H1 (cell line): ENCODE measurements at regions not wholly inside any gene's neighbourhood (a gene's known extent, or its start where the extent isn't known, plus 50 kb on each side); places are given as distances from the start of the nearest gene placed in this dataset.

Experiments used
- CTCF ChIA-PET: fragments of 300-600 bp; sonication (Branson Sonifier 250); formaldehyde crosslinking; loops from one replicate; lab custom pipeline; 2021; ENCODE audit not compliant: partially characterized antibody; lab: Charles Lee
- POLR2A ChIA-PET: fragments of 300-600 bp; sonication (Branson Sonifier 250); formaldehyde crosslinking; loops from one replicate; lab custom pipeline; 2021; ENCODE audit warnings: inconsistent platforms; ENCODE audit not compliant: partially characterized antibody; lab: Charles Lee
- DNase-seq, 2 experiments: peaks; one replicate each; pipeline versions ENCODE4 v3.0.0 to v3.0.0-alpha.2; 2010 to 2022; ENCODE audit warnings: low spot score in 2 of 2, low read depth in 1 of 2, mixed read lengths in 1 of 2
- FAIRE-seq: peaks from 2 replicates; lab custom pipeline; 2011; peaks lifted over from hg19 to GRCh38; lab: Jason Lieb, UNC
- H2AFZ ChIP-seq: 2 replicates; pipeline ENCODE4 v1.8.1; 2012; ENCODE audit warnings: low read length, inconsistent platforms
- H2AK5ac ChIP-seq: 2 replicates; pipeline ENCODE4 v1.6.1; 2013; ENCODE audit warnings: low read depth, low read length
- H2BK120ac ChIP-seq: replicated peaks from 2 replicates; pipeline ENCODE3; 2013; ENCODE audit warnings: low read depth, low read length, inconsistent platforms
- H2BK12ac ChIP-seq: 2 replicates; pipeline ENCODE4 v1.6.1; 2013; ENCODE audit warnings: low read depth, low read length
- H2BK15ac ChIP-seq: 2 replicates; pipeline ENCODE4 v1.6.1; 2013; ENCODE audit warnings: low read length
- H2BK20ac ChIP-seq: 2 replicates; pipeline ENCODE4 v1.6.1; 2013; ENCODE audit warnings: low read length
- H2BK5ac ChIP-seq: 2 replicates; pipeline ENCODE4 v1.6.1; 2013; ENCODE audit warnings: low read depth, low read length
- H3K14ac ChIP-seq: 2 replicates; pipeline ENCODE4 v1.6.1; 2013; ENCODE audit warnings: inconsistent platforms; ENCODE audit not compliant: insufficient read length
- H3K18ac ChIP-seq: 2 replicates; pipeline ENCODE4 v1.6.1; 2013; ENCODE audit warnings: low read length; ENCODE audit errors: extremely low read depth
- H3K23ac ChIP-seq: 2 replicates; pipeline ENCODE4 v1.6.1; 2013; ENCODE audit warnings: inconsistent platforms; ENCODE audit not compliant: insufficient read length
- H3K23me2 ChIP-seq: 2 replicates; pipeline ENCODE4 v1.6.1; 2013; ENCODE audit warnings: low read depth, low read length
- H3K27ac ChIP-seq: 2 replicates; pipeline ENCODE4 v1.6.1; 2011; ENCODE audit warnings: low read depth, low read length, inconsistent platforms
- H3K27me3 ChIP-seq, 4 experiments: replicated peaks in 1 of 4; 1 replicate in 1 of 4; 2 replicates in 3 of 4; pipeline versions ENCODE4 v1.6.1 to v1.8.1; 2011 to 2013; ENCODE audit warnings: low read length in 3 of 4, mild to moderate bottlenecking in 3 of 4, inconsistent platforms in 2 of 4, mixed read lengths in 2 of 4, moderate library complexity in 1 of 4; ENCODE audit not compliant: control insufficient read depth in 3 of 4, insufficient read depth in 3 of 4; ENCODE audit errors: extremely low read depth in 1 of 4
- H3K36me3 ChIP-seq, 4 experiments: 2 replicates each; pipeline versions ENCODE4 v1.6.1 to v1.8.1; 2011 to 2013; ENCODE audit warnings: mild to moderate bottlenecking in 4 of 4, low read length in 3 of 4, moderate library complexity in 2 of 4, control low read depth in 1 of 4, inconsistent platforms in 1 of 4; ENCODE audit not compliant: insufficient read depth in 4 of 4, control insufficient read depth in 2 of 4
- H3K4ac ChIP-seq: replicated peaks from 2 replicates; pipeline ENCODE3; 2013; ENCODE audit warnings: low read length, low read depth, mixed read lengths, inconsistent platforms; ENCODE audit not compliant: insufficient read length
- H3K4me1 ChIP-seq, 4 experiments: replicated peaks in 1 of 4; 1 replicate in 1 of 4; 2 replicates in 3 of 4; pipeline versions ENCODE4 v1.6.1 to v1.8.1; 2011 to 2013; ENCODE audit warnings: low read length in 3 of 4, inconsistent platforms in 2 of 4, mixed read lengths in 1 of 4; ENCODE audit not compliant: insufficient read depth in 4 of 4, control insufficient read depth in 3 of 4
- H3K4me2 ChIP-seq, 2 experiments: 2 replicates each; pipeline versions ENCODE4 v1.6.1 to v1.8.1; 2011 to 2013; ENCODE audit warnings: low read depth in 2 of 2, low read length in 2 of 2, control low read depth in 1 of 2, inconsistent platforms in 1 of 2, mild to moderate bottlenecking in 1 of 2; ENCODE audit not compliant: insufficient read depth in 1 of 2
- H3K4me3 ChIP-seq, 4 experiments: fragments of 200-600, 300-600 bp in 1 of 4; sonication (generic), shearing (Covaris generic), sonication (Bioruptor Twin) in 1 of 4; 2 replicates each; pipeline versions ENCODE4 v1.5.1 to v1.8.1; 2011 to 2016; ENCODE audit warnings: low read length in 4 of 4, low read depth in 3 of 4, control low read depth in 2 of 4, inconsistent platforms in 2 of 4, mild to moderate bottlenecking in 2 of 4, mixed read lengths in 1 of 4, moderate library complexity in 1 of 4; ENCODE audit not compliant: insufficient read depth in 2 of 4; ENCODE audit errors: extremely low read depth in 1 of 4
- H3K56ac ChIP-seq: replicated peaks from 2 replicates; pipeline ENCODE3; 2013; ENCODE audit warnings: low read depth, mild to moderate bottlenecking, mixed read lengths, low read length, inconsistent platforms; ENCODE audit not compliant: insufficient read length
- H3K79me1 ChIP-seq: 2 replicates; pipeline ENCODE4 v1.6.1; 2013; ENCODE audit warnings: low read depth, low read length, control low read depth
- H3K79me2 ChIP-seq, 2 experiments: 2 replicates each; pipeline versions ENCODE4 v1.6.1 to v1.8.1; 2012 to 2013; ENCODE audit warnings: low read length in 2 of 2, mild to moderate bottlenecking in 2 of 2, inconsistent platforms in 1 of 2; ENCODE audit not compliant: insufficient read depth in 2 of 2, control insufficient read depth in 1 of 2
- H3K9ac ChIP-seq, 4 experiments: replicated peaks in 1 of 4; 1 replicate in 1 of 4; 2 replicates in 3 of 4; pipeline versions ENCODE4 v1.6.1 to v1.8.1; 2011 to 2013; ENCODE audit warnings: low read depth in 3 of 4, low read length in 3 of 4, control low read depth in 2 of 4, mild to moderate bottlenecking in 2 of 4, moderate library complexity in 2 of 4, inconsistent platforms in 1 of 4; ENCODE audit errors: extremely low read depth in 1 of 4
- H3K9me3 ChIP-seq, 2 experiments: 2 replicates each; pipeline versions ENCODE4 v1.6.1 to v1.8.1; 2012 to 2013; ENCODE audit warnings: mild to moderate bottlenecking in 2 of 2, moderate library complexity in 2 of 2, control low read depth in 1 of 2, inconsistent platforms in 1 of 2, low read depth in 1 of 2, low read length in 1 of 2, mixed read lengths in 1 of 2; ENCODE audit not compliant: insufficient read depth in 2 of 2
- H4K20me1 ChIP-seq, 2 experiments: replicated peaks in 1 of 2; 2 replicates each; pipeline versions ENCODE3 to v1.8.1; 2011 to 2013; ENCODE audit warnings: inconsistent platforms in 2 of 2, low read length in 2 of 2, mild to moderate bottlenecking in 1 of 2; ENCODE audit not compliant: insufficient read depth in 2 of 2, control insufficient read depth in 1 of 2
- H4K5ac ChIP-seq: 2 replicates; pipeline ENCODE4 v1.6.1; 2013; ENCODE audit warnings: low read length, low read depth, mixed read lengths, inconsistent platforms; ENCODE audit not compliant: insufficient read length
- H4K8ac ChIP-seq: 2 replicates; pipeline ENCODE4 v1.8.0; 2013; ENCODE audit warnings: mild to moderate bottlenecking, moderate library complexity, low read length, inconsistent platforms; ENCODE audit not compliant: insufficient read depth; ENCODE audit errors: extremely low read depth
- H4K91ac ChIP-seq: replicated peaks from 2 replicates; pipeline ENCODE3; 2013; ENCODE audit warnings: low read length, mixed read lengths, inconsistent platforms; ENCODE audit not compliant: insufficient read length
- ASH2L ChIP-seq: fragments of 200-600, 300-600 bp; sonication (generic); IDR thresholded peaks from one replicate; pipeline ENCODE4 v1.7.1; 2017; ENCODE audit warnings: low read length
- CBX5 ChIP-seq: fragments of 300-800, 300-1000 bp; sonication (generic); IDR thresholded peaks from 2 replicates; pipeline ENCODE4 v1.7.1; 2016; ENCODE audit warnings: antibody characterized with exemption, low read length, low read depth
- JUND ChIP-seq: IDR thresholded peaks from 2 replicates; pipeline ENCODE4 v1.6.1; 2011; ENCODE audit warnings: mild to moderate bottlenecking, improper control_type of control experiment, low read length
- MAFK ChIP-seq: IDR thresholded peaks from 2 replicates; pipeline ENCODE4 v1.6.1; 2012; ENCODE audit warnings: low read depth, mild to moderate bottlenecking, improper control_type of control experiment, low read length
- POLR2AphosphoS5 ChIP-seq: IDR thresholded peaks from 2 replicates; pipeline ENCODE4 v1.6.1; 2011; ENCODE audit warnings: low read depth, low read length
- SIRT6 ChIP-seq: IDR thresholded peaks from one replicate; pipeline ENCODE4 v1.7.1; 2012; ENCODE audit warnings: low read length, inconsistent platforms
- SIX5 ChIP-seq: IDR thresholded peaks from 2 replicates; pipeline ENCODE4 v1.6.1; 2011; ENCODE audit warnings: mild to moderate bottlenecking, low read depth, low read length
- WGBS, 2 experiments: shearing (Covaris generic) in 1 of 2; methylation state at CpG; one replicate each; pipeline versions ENCODE4 v1.1.6 to v1.1.7; 2013 to 2015; ENCODE audit warnings: low lambda C conversion rate in 2 of 2, mixed read lengths in 2 of 2, inconsistent platforms in 1 of 2, low coverage in 1 of 2, missing lambda C conversion rate in 1 of 2; ENCODE audit not compliant: insufficient replicate concordance in 2 of 2, insufficient coverage in 1 of 2, insufficient read length in 1 of 2; ENCODE audit errors: extremely low coverage in 1 of 2, missing lambda C conversion rate in 1 of 2; 5-methylcytosine and 5-hydroxymethylcytosine counted together

DNA sequence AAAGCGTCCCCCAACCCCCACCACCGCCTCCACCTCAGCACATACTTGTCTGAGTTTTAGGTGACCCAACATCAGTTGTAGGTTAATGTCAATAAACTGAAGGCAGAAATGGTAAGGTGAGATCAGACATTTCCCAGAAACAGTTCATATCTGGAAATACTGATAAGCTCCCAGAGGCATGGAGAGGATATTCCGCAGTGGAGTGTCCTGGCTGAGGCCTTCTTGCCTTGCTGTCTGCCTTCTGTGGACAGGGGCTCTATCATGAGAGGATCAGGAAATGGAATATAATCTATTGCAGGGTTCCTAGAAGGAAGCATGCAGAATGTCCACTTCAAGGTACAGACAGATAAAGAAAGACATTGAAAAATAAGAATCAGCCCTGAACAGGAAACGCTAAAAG is 473.3 kb upstream of the MKI67 start:
- H2BK5ac ChIP-seq = no peak overlapping the region
- ChIA-PET POLR2A (no interaction called here), CTCF (interaction anchor here (1.0 kb wide), 1 partner anchor 30 kb away, joined by 3 read pairs; no protein-coding TSS in a partner anchor)
- H4K8ac ChIP-seq = no peak overlapping the region
- no peaks in the 10 kb centered on the region for H3K23me2 ChIP-seq
- H2AFZ ChIP-seq = no peak overlapping the region
- H2BK20ac ChIP-seq = no peak overlapping the region
- no peak overlapping the region for H2BK12ac ChIP-seq
- no peak overlapping the region for H3K14ac ChIP-seq
- no peak overlapping the region for H3K56ac ChIP-seq
- no peaks in the 10 kb centered on the region for H3K79me1 ChIP-seq
- no peak overlapping the region for H3K23ac ChIP-seq
- no peak overlapping the region for H3K4me3 ChIP-seq
- H4K91ac ChIP-seq = no peak overlapping the region
- no peaks in the 10 kb centered on the region for H4K20me1 ChIP-seq
- no peak for TF ChIP-seq SIRT6
- no peak for TF ChIP-seq MAFK
- TF ChIP-seq SIX5 = no peak
- no peak for TF ChIP-seq CBX5
- TF ChIP-seq JUND = no peak
- TF ChIP-seq ASH2L = no peak
- no peak for TF ChIP-seq POLR2AphosphoS5
- DNase-seq (no peak), FAIRE-seq (no peak)
- H2BK15ac ChIP-seq = no peak overlapping the region
- H3K9ac ChIP-seq = no peak overlapping the region
- no peak overlapping the region for H3K18ac ChIP-seq
- H3K27me3 ChIP-seq = no peaks in the 10 kb centered on the region
- H3K4me1 ChIP-seq = no peaks in the 10 kb centered on the region
- 95% methylated on average over 4 of the region's 4 CpGs; no CpG with 5 or more reads in 1 of the 2 experiments for WGBS, 2 experiments
- H3K27ac ChIP-seq = no peak overlapping the region
- no peaks in the 10 kb centered on the region for H3K9me3 ChIP-seq
- H2AK5ac ChIP-seq = no peak overlapping the region
- H3K4ac ChIP-seq = no peak overlapping the region
- H4K5ac ChIP-seq = no peak overlapping the region
- no peaks in the 10 kb centered on the region for H3K36me3 ChIP-seq
- no peak overlapping the region for H3K4me2 ChIP-seq
- no peaks in the 10 kb centered on the region for H3K79me2 ChIP-seq
- no peak overlapping the region for H2BK120ac ChIP-seq
